ENCODE measurements at regions not wholly inside any gene's neighbourhood (a gene's known extent, or its start where the extent isn't known, plus 50 kb on each side); places are given as distances from the start of the nearest gene placed in this dataset.

- H3K4me3 ChIP-seq (ENCODE audit: low read depth, low read length) = no peak overlapping the region
- DNase-seq (ENCODE audit: low read depth) = no peak
- no peak for TF ChIP-seq CTCF (IDR thresholded peaks at IDR 0.05; ENCODE audit: insufficient read depth, low read depth, low read length, missing control alignments)
Measured at GRCh38 chr7:52862321-52862720, 173.1 kb upstream of the POM121L12 start.

GRCh38 chr7:52857367-52857766 lies 178.1 kb upstream of the POM121L12 start:
- no peak overlapping the region for H3K4me3 ChIP-seq (ENCODE audit: low read depth, low read length)
- no peak for DNase-seq (ENCODE audit: low read depth)
- no peak for TF ChIP-seq CTCF (IDR thresholded peaks at IDR 0.05; ENCODE audit: insufficient read depth, low read depth, low read length, missing control alignments)

GRCh38 chr7:52854681-52855080 lies 180.8 kb upstream of the POM121L12 start:
- no peak for DNase-seq (ENCODE audit: low read depth)
- TF ChIP-seq CTCF (IDR thresholded peaks at IDR 0.05; ENCODE audit: insufficient read depth, low read depth, low read length, missing control alignments) = no peak
- no peak overlapping the region for H3K4me3 ChIP-seq (ENCODE audit: low read depth, low read length)

GRCh38 chr7:52851547-52851946 lies 183.9 kb upstream of the POM121L12 start:
- no peak for TF ChIP-seq CTCF (IDR thresholded peaks at IDR 0.05; ENCODE audit: insufficient read depth, low read depth, low read length, missing control alignments)
- no peak for DNase-seq (ENCODE audit: low read depth)
- no peak overlapping the region for H3K4me3 ChIP-seq (ENCODE audit: low read depth, low read length)

GRCh38 chr7:52843436-52843835 lies 192.0 kb upstream of the POM121L12 start:
- no peak overlapping the region for H3K4me3 ChIP-seq (ENCODE audit: low read depth, low read length)
- DNase-seq (ENCODE audit: low read depth) = no peak
- TF ChIP-seq CTCF (IDR thresholded peaks at IDR 0.05; ENCODE audit: insufficient read depth, low read depth, low read length, missing control alignments) = no peak

- DNase-seq (ENCODE audit: low read depth) = no peak
- H3K4me3 ChIP-seq (ENCODE audit: low read depth, low read length) = no peak overlapping the region
- TF ChIP-seq CTCF (IDR thresholded peaks at IDR 0.05; ENCODE audit: insufficient read depth, low read depth, low read length, missing control alignments) = no peak
Measured at GRCh38 chr7:52842202-52842900, 193.1 kb upstream of the POM121L12 start.

GRCh38 chr7:52838981-52839411 lies 196.4 kb upstream of the POM121L12 start:
- TF ChIP-seq CTCF (IDR thresholded peaks at IDR 0.05; ENCODE audit: insufficient read depth, low read depth, low read length, missing control alignments) = no peak
- no peak overlapping the region for H3K4me3 ChIP-seq (ENCODE audit: low read depth, low read length)
- DNase-seq (ENCODE audit: low read depth) = no peak

All from GM12865 (cell line).